IMR-90 (cell line): ENCODE measurements at regions not wholly inside any gene's neighbourhood (a gene's known extent, or its start where the extent isn't known, plus 50 kb on each side); places are given as distances from the start of the nearest gene placed in this dataset.

ENCODE experiments used
- ATAC-seq: fragments of 200-7000 bp; cut with Tn5 transposase; 2 replicates; pipeline ENCODE4 v1.9.1; 2020; ENCODE audit warnings: low read depth, mild to moderate bottlenecking, moderate library complexity
- BruUV-seq: library from RNA; stranded (reverse); fragments of 400-500 nt; replicated peaks from 2 replicates; lab custom pipeline; 2021; lab: Mats Ljungman, UMichigan
- CTCF ChIA-PET: fragments of 300-600 bp; formaldehyde crosslinking; extraction: SDS; loops from one replicate; lab custom pipeline; 2021; ENCODE audit warnings: antibody characterized with exemption; lab: Yijun Ruan, JAX
- POLR2A ChIA-PET: fragments of 300-600 bp; sonication (Branson Sonifier 250); formaldehyde crosslinking; loops from one replicate; lab custom pipeline; 2022; ENCODE audit warnings: antibody characterized with exemption; ENCODE audit not compliant: unreplicated experiment; lab: Charles Lee
- DNase-seq: peaks from one replicate; pipeline ENCODE4 v3.0.0; 2013
- H2AFZ ChIP-seq: replicated peaks from 2 replicates; pipeline ENCODE3; 2013; ENCODE audit warnings: low read length, mild to moderate bottlenecking; ENCODE audit not compliant: poor library complexity
- H2AK5ac ChIP-seq: 2 replicates; pipeline ENCODE4 v1.6.1; 2013; ENCODE audit warnings: low read depth, low read length, inconsistent platforms
- H2AK9ac ChIP-seq: replicated peaks from 2 replicates; pipeline ENCODE3; 2013; ENCODE audit warnings: mild to moderate bottlenecking, low read depth, low read length, moderate library complexity; ENCODE audit not compliant: poor library complexity
- H2BK120ac ChIP-seq: 2 replicates; pipeline ENCODE4 v1.6.1; 2013; ENCODE audit warnings: low read depth, low read length, inconsistent platforms
- H2BK15ac ChIP-seq: 3 replicates; pipeline ENCODE4 v1.6.1; 2013; ENCODE audit warnings: low read depth, low read length, inconsistent platforms
- H2BK20ac ChIP-seq: 2 replicates; pipeline ENCODE4 v1.6.1; 2013; ENCODE audit warnings: low read depth, mild to moderate bottlenecking, inconsistent platforms, low read length, moderate library complexity
- H2BK5ac ChIP-seq: 2 replicates; pipeline ENCODE4 v1.6.1; 2013; ENCODE audit warnings: mild to moderate bottlenecking, low read depth, low read length, inconsistent platforms; ENCODE audit not compliant: poor library complexity, severe bottlenecking
- H3K14ac ChIP-seq: replicated peaks from 2 replicates; pipeline ENCODE4 v1.6.1; 2013; ENCODE audit warnings: low read depth, low read length, inconsistent platforms
- H3K18ac ChIP-seq: 2 replicates; pipeline ENCODE4 v1.6.1; 2013; ENCODE audit warnings: low read depth, low read length, control low read depth
- H3K23ac ChIP-seq: 2 replicates; pipeline ENCODE4 v1.6.1; 2013; ENCODE audit warnings: low read depth, low read length, inconsistent platforms
- H3K27ac ChIP-seq: 2 replicates; pipeline ENCODE4 v1.5.1; 2013; ENCODE audit warnings: mild to moderate bottlenecking, control low read depth, low read length; ENCODE audit not compliant: insufficient read depth
- H3K27me3 ChIP-seq: 2 replicates; pipeline ENCODE4 v1.6.1; 2013; ENCODE audit warnings: low read length; ENCODE audit not compliant: control insufficient read depth, insufficient read depth
- H3K36me3 ChIP-seq: 2 replicates; pipeline ENCODE4 v1.6.1; 2013; ENCODE audit warnings: low read length, mixed read lengths; ENCODE audit not compliant: control insufficient read depth, insufficient read depth
- H3K4ac ChIP-seq: 2 replicates; pipeline ENCODE4 v1.6.1; 2013; ENCODE audit warnings: low read depth, low read length, inconsistent platforms
- H3K4me1 ChIP-seq: 2 replicates; pipeline ENCODE4 v1.6.1; 2013; ENCODE audit warnings: low read length, mixed read lengths; ENCODE audit not compliant: control insufficient read depth, insufficient read depth
- H3K4me2 ChIP-seq: 2 replicates; pipeline ENCODE4 v1.6.1; 2013; ENCODE audit warnings: low read depth, mild to moderate bottlenecking, control low read depth, low read length, moderate library complexity
- H3K4me3 ChIP-seq: 2 replicates; pipeline ENCODE4 v1.5.1; 2013; ENCODE audit warnings: low read depth, mild to moderate bottlenecking, control low read depth, low read length, moderate library complexity; ENCODE audit not compliant: insufficient read depth
- H3K56ac ChIP-seq: 2 replicates; pipeline ENCODE4 v1.6.1; 2013; ENCODE audit warnings: low read length, inconsistent platforms; ENCODE audit not compliant: insufficient read depth; ENCODE audit errors: extremely low read depth
- H3K79me1 ChIP-seq, 2 experiments: 2 replicates each; pipeline ENCODE4 v1.6.1; 2013; ENCODE audit warnings: low read length in 2 of 2, inconsistent platforms in 1 of 2, low read depth in 1 of 2
- H3K9ac ChIP-seq: 2 replicates; pipeline ENCODE4 v1.6.1; 2013; ENCODE audit warnings: low read depth, low read length, control low read depth
- H3K9me1 ChIP-seq: 2 replicates; pipeline ENCODE4 v1.6.1; 2013; ENCODE audit warnings: low read length, inconsistent platforms; ENCODE audit not compliant: insufficient read depth
- H3K9me3 ChIP-seq: 2 replicates; pipeline ENCODE4 v1.6.1; 2013; ENCODE audit warnings: low read length; ENCODE audit not compliant: control insufficient read depth, insufficient read depth
- H4K20me1 ChIP-seq: 2 replicates; pipeline ENCODE4 v1.6.1; 2013; ENCODE audit warnings: low read length, inconsistent platforms; ENCODE audit not compliant: insufficient read depth
- H4K5ac ChIP-seq: 2 replicates; pipeline ENCODE4 v1.6.1; 2013; ENCODE audit warnings: mild to moderate bottlenecking, low read depth, low read length, control low read depth
- H4K8ac ChIP-seq, 2 experiments: 2 replicates each; pipeline ENCODE4 v1.6.1; 2013; ENCODE audit warnings: low read depth in 2 of 2, low read length in 2 of 2, control low read depth in 1 of 2, inconsistent platforms in 1 of 2
- H4K91ac ChIP-seq: 2 replicates; pipeline ENCODE4 v1.6.1; 2013; ENCODE audit warnings: low read depth, low read length, inconsistent platforms; ENCODE audit not compliant: insufficient read depth
- BHLHE40 ChIP-seq: fragments of 150-350 bp; IDR thresholded peaks from 2 replicates; pipeline ENCODE4 v1.6.1; 2016; ENCODE audit warnings: mild to moderate bottlenecking, low read depth, low read length
- CEBPB ChIP-seq: IDR thresholded peaks from 2 replicates; pipeline ENCODE4 v1.6.1; 2012; ENCODE audit warnings: low read depth, low read length, improper control_type of control experiment
- FOS ChIP-seq: fragments of 150-350 bp; IDR thresholded peaks from 2 replicates; pipeline ENCODE4 v1.6.1; 2016; ENCODE audit warnings: low read depth, low read length
- MAFK ChIP-seq: IDR thresholded peaks from 2 replicates; pipeline ENCODE4 v1.6.1; 2012; ENCODE audit warnings: low read depth, low read length, improper control_type of control experiment
- MAZ ChIP-seq: IDR thresholded peaks from 2 replicates; pipeline ENCODE4 v1.6.1; 2012; ENCODE audit warnings: low read depth, mild to moderate bottlenecking, low read length, improper control_type of control experiment, moderate library complexity, borderline replicate concordance
- MXI1 ChIP-seq: IDR thresholded peaks from 2 replicates; pipeline ENCODE4 v1.6.1; 2012; ENCODE audit warnings: low read depth, mild to moderate bottlenecking, low read length, moderate library complexity, borderline replicate concordance
- POLR2A ChIP-seq: IDR thresholded peaks from 2 replicates; pipeline ENCODE4 v1.6.1; 2012; ENCODE audit warnings: mild to moderate bottlenecking, low read depth, low read length
- RAD21 ChIP-seq: IDR thresholded peaks from 2 replicates; pipeline ENCODE4 v1.6.1; 2012; ENCODE audit warnings: low read length, improper control_type of control experiment
- RCOR1 ChIP-seq: IDR thresholded peaks from 2 replicates; pipeline ENCODE4 v1.6.1; 2012; ENCODE audit warnings: mild to moderate bottlenecking, low read length, improper control_type of control experiment; ENCODE audit not compliant: insufficient replicate concordance
- RFX5 ChIP-seq: IDR thresholded peaks from 2 replicates; pipeline ENCODE4 v1.8.0; 2012; ENCODE audit warnings: low read depth, mild to moderate bottlenecking, low read length, moderate library complexity
- SMC3 ChIP-seq: fragments of 150-350 bp; IDR thresholded peaks from 2 replicates; pipeline ENCODE4 v1.6.1; 2016; ENCODE audit warnings: low read depth, mild to moderate bottlenecking, antibody characterized with exemption, low read length, moderate library complexity
- WGBS, 2 experiments: methylation state at CpG; one replicate each; pipeline versions ENCODE4 v1.1.5 to v1.1.7; 2013; ENCODE audit warnings: missing lambda C conversion rate in 2 of 2; ENCODE audit not compliant: insufficient read length in 1 of 2; ENCODE audit errors: extremely low coverage in 2 of 2; 5-methylcytosine and 5-hydroxymethylcytosine counted together
- dilution Hi-C: fragments of 300-500 bp; cut with HindIII; formaldehyde crosslinking; loops from one replicate; pipeline ENCODE4 v1.14.3; 2018; ENCODE audit warnings: low sequenced_read_pairs; ENCODE audit not compliant: unreplicated experiment
- in situ Hi-C: fragments of 300-500 bp; cut with MboI; formaldehyde crosslinking; loops from 3 replicates; pipeline ENCODE4 v1.14.3; 2019; ENCODE audit warnings: low sequenced_read_pairs, inconsistent platforms, mixed read lengths
- intact Hi-C: fragments of 100-400 bp; cut with micrococcal nuclease; formaldehyde crosslinking; loops from 2 replicates; pipeline ENCODE4 v1.10.0; 2022
- TF ChIP-seq, protein P1 (sequence below): conservative IDR thresholded peaks from 2 replicates; pipeline ENCODE4 v1.5.1; 2012; ENCODE audit warnings: mild to moderate bottlenecking, low read depth, low read length, improper control_type of control experiment
- TF ChIP-seq, protein P2 (sequence below): fragments of 150-350 bp; IDR thresholded peaks from 2 replicates; pipeline ENCODE4 v1.6.1; 2017; ENCODE audit warnings: mild to moderate bottlenecking, antibody characterized with exemption, low read length, low read depth

DNA sequence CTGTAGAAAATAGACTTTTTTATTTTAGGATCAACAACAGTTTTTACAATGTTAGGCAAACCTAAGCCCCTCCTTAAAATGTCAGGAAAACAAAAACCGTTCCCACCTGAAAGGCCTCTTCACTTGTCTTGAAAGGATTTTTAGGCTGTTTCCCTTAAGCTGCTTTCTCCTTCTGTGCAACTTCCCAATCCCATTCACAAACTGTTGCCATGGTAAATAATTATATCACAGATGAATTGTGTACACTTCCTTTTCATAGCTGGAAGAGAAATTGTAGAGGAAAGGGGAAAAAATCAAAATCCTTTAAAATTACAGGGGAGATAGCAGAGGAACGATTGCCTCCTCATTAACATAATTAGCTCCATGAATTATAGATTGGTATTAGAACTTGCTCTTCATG, 1488.0 kb upstream of the CELF4 start:
- BruUV-seq = no TSS peak
- Histone ChIP-seq H3K79me1 (no peaks in the 10 kb centered on the region), H3K9ac (no peak overlapping the region), H3K4ac (no peak overlapping the region), H2AK5ac (no peak overlapping the region), H3K56ac (no peak overlapping the region), H3K9me3 (no peaks in the 10 kb centered on the region; the same call in 1 of the 2 replicates), H2AFZ (no peak overlapping the region), H4K20me1 (no peaks in the 10 kb centered on the region), H2BK15ac (no peak overlapping the region), H3K4me2 (no peak overlapping the region), H4K91ac (no peak overlapping the region), H4K8ac (no peak overlapping the region), H3K27me3 (no peaks in the 10 kb centered on the region), H2BK120ac (no peak overlapping the region), H4K5ac (no peak overlapping the region), H3K4me1 (no peaks in the 10 kb centered on the region), H3K18ac (no peak overlapping the region), H3K9me1 (no peaks in the 10 kb centered on the region), H2AK9ac (no peak overlapping the region), H2BK5ac (no peak overlapping the region), H3K4me3 (no peak overlapping the region), H3K23ac (no peak overlapping the region), H3K14ac (no peak overlapping the region), H2BK20ac (no peak overlapping the region), H3K36me3 (no peaks in the 10 kb centered on the region), H3K27ac (no peak overlapping the region)
- in situ Hi-C loops (no loop called here), intact Hi-C loops (no loop called here), dilution Hi-C loops (no loop called here)
- DNase-seq (no peak), ATAC-seq (no peak)
- POLR2A ChIA-PET = no interaction called here
- CTCF ChIA-PET = no interaction called here
- TF ChIP-seq, protein P1, sequence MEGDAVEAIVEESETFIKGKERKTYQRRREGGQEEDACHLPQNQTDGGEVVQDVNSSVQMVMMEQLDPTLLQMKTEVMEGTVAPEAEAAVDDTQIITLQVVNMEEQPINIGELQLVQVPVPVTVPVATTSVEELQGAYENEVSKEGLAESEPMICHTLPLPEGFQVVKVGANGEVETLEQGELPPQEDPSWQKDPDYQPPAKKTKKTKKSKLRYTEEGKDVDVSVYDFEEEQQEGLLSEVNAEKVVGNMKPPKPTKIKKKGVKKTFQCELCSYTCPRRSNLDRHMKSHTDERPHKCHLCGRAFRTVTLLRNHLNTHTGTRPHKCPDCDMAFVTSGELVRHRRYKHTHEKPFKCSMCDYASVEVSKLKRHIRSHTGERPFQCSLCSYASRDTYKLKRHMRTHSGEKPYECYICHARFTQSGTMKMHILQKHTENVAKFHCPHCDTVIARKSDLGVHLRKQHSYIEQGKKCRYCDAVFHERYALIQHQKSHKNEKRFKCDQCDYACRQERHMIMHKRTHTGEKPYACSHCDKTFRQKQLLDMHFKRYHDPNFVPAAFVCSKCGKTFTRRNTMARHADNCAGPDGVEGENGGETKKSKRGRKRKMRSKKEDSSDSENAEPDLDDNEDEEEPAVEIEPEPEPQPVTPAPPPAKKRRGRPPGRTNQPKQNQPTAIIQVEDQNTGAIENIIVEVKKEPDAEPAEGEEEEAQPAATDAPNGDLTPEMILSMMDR = no peak
- no peak for TF ChIP-seq RAD21
- no peak for TF ChIP-seq BHLHE40
- no peak for TF ChIP-seq MAFK
- no peak for TF ChIP-seq POLR2A
- TF ChIP-seq, protein P2, sequence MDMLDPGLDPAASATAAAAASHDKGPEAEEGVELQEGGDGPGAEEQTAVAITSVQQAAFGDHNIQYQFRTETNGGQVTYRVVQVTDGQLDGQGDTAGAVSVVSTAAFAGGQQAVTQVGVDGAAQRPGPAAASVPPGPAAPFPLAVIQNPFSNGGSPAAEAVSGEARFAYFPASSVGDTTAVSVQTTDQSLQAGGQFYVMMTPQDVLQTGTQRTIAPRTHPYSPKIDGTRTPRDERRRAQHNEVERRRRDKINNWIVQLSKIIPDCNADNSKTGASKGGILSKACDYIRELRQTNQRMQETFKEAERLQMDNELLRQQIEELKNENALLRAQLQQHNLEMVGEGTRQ = no peak
- TF ChIP-seq CEBPB = no peak
- TF ChIP-seq FOS = no peak
- no peak for TF ChIP-seq SMC3
- TF ChIP-seq MAZ = no peak
- no peak for TF ChIP-seq MXI1
- no peak for TF ChIP-seq RCOR1
- TF ChIP-seq RFX5 = no peak
- no CpG with 5 or more reads among the region's 2 CpGs for WGBS, 2 experiments
